ENCODE measurements at regions not wholly inside any gene's neighbourhood (a gene's known extent, or its start where the extent isn't known, plus 50 kb on each side); places are given as distances from the start of the nearest gene placed in this dataset.

DNA sequence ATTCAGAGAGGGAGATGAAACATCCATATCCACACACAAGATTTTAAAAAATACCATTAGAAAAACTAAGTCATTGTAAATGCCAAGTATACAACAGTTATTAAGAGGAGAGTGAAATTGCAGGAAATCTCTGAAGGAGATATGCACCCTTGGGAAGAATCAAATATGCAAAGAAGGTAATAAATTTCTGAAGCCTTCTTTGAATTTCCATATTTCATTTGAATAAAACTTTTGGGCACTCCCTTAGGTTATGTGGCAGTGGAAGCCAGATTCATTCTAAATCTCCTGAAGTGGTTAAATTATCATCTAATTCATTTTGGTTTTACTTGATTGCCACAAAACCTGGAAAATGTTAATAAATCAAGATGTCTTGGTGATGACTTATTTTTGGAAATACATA is 138.9 kb upstream of the CLEC14A start:
- TF ChIP-seq, protein P1, sequence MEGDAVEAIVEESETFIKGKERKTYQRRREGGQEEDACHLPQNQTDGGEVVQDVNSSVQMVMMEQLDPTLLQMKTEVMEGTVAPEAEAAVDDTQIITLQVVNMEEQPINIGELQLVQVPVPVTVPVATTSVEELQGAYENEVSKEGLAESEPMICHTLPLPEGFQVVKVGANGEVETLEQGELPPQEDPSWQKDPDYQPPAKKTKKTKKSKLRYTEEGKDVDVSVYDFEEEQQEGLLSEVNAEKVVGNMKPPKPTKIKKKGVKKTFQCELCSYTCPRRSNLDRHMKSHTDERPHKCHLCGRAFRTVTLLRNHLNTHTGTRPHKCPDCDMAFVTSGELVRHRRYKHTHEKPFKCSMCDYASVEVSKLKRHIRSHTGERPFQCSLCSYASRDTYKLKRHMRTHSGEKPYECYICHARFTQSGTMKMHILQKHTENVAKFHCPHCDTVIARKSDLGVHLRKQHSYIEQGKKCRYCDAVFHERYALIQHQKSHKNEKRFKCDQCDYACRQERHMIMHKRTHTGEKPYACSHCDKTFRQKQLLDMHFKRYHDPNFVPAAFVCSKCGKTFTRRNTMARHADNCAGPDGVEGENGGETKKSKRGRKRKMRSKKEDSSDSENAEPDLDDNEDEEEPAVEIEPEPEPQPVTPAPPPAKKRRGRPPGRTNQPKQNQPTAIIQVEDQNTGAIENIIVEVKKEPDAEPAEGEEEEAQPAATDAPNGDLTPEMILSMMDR (IDR thresholded peaks at IDR 0.05), result no peak
- H3K9me3 ChIP-seq, result no peaks in the 10 kb centered on the region
- ATAC-seq (ENCODE audit: insufficient number of reproducible peaks, low FRiP score, low read depth), result no peak

DNA sequence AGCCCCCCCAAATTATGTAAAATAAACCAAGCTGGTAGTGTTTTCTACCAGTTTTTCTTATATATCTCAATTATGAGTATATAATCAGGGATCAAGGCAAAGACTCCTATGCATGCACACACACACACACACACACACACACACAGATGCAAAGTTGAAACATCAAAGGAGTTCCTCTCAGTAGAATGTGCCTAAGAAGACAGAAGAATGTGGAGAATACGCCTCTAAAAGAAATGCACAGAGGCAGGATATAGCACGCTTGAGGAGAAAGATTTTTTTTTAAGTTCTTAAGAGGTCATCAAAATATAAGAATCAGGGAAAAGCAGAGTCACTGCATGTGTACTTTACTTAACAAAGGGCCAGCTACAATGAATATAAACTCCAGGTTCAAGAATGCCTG is 138.2 kb upstream of the CLEC14A start:
- H3K9me3 ChIP-seq, result no peaks in the 10 kb centered on the region
- TF ChIP-seq, protein P1 (IDR thresholded peaks at IDR 0.05), result no peak
- H3K4me1 ChIP-seq (ENCODE audit: control insufficient read depth in 1 of 2, low read depth in 2 of 2), result no peaks in the 10 kb centered on the region
- H3K27me3 ChIP-seq (replicated peaks; ENCODE audit: insufficient read depth), result no peaks in the 10 kb centered on the region
- ATAC-seq (ENCODE audit: insufficient number of reproducible peaks, low FRiP score, low read depth), result no peak
- H3K4me3 ChIP-seq, result no peak overlapping the region
- no peaks in the 10 kb centered on the region for H3K36me3 ChIP-seq
- no peak for DNase-seq (ENCODE audit: low spot score)
- H3K27ac ChIP-seq, result no peak overlapping the region

More for the DNA sequence above, 138.9 kb upstream of the CLEC14A start:
- Histone ChIP-seq H3K36me3 (no peaks in the 10 kb centered on the region), H3K4me1 (ENCODE audit: control insufficient read depth in 1 of 2, low read depth in 2 of 2) (no peaks in the 10 kb centered on the region), H3K4me3 (no peak overlapping the region), H3K27me3 (replicated peaks; ENCODE audit: insufficient read depth) (no peaks in the 10 kb centered on the region), H3K27ac (no peak overlapping the region)
- DNase-seq (ENCODE audit: low spot score), result no peak

DNA sequence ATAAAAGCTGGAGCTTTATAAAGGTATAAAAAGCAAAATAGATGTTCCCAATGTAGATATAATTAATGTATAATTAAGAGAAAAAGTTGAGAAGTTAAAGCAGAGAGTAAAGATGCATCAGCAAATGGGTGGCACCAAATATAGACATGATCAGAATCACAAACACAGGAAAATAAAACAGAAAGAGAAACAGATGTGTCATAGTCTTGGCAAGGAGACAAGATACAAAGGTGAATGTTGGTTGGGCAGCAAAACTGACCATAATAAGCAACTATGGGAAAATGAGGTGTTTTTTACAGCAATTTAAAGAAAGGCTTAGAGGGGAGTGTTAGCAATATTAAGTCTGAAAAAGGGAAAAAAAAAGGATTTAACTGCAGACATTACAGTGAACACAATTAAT is 135.4 kb upstream of the CLEC14A start:
- ATAC-seq (ENCODE audit: insufficient number of reproducible peaks, low FRiP score, low read depth), result no peak

DNA sequence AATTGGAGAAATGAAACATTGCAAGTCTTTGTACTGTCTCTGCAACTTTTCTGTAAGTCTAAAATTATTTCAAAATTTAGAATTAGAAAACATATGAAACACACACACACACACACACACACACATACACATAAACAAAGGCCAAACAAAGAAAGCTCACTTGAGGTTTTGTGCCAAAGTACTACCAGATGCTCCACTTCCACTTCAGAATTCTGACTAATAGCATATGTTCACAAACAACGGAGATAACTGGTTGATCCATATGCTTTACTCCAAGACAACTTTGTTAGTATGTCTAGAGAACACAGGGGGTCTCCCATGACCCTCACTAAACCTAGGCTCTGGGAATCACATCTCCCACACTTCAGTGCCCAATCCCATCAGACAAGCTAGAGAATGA is 133.8 kb upstream of the CLEC14A start:
- H3K36me3 ChIP-seq, result no peaks in the 10 kb centered on the region
- no peak overlapping the region for H3K4me3 ChIP-seq
- H3K27me3 ChIP-seq (replicated peaks; ENCODE audit: insufficient read depth), result no peaks in the 10 kb centered on the region
- H3K4me1 ChIP-seq (ENCODE audit: control insufficient read depth in 1 of 2, low read depth in 2 of 2), result no peaks in the 10 kb centered on the region
- DNase-seq (ENCODE audit: low spot score), result no peak
- ATAC-seq (ENCODE audit: insufficient number of reproducible peaks, low FRiP score, low read depth), result no peak
- TF ChIP-seq, protein P1 (IDR thresholded peaks at IDR 0.05), result no peak
- no peaks in the 10 kb centered on the region for H3K9me3 ChIP-seq
- H3K27ac ChIP-seq, result no peak overlapping the region

More for the DNA sequence above, 135.4 kb upstream of the CLEC14A start:
- Histone ChIP-seq H3K9me3 (no peaks in the 10 kb centered on the region), H3K4me1 (ENCODE audit: control insufficient read depth in 1 of 2, low read depth in 2 of 2) (no peaks in the 10 kb centered on the region), H3K4me3 (no peak overlapping the region), H3K27ac (no peak overlapping the region), H3K27me3 (replicated peaks; ENCODE audit: insufficient read depth) (no peaks in the 10 kb centered on the region), H3K36me3 (no peaks in the 10 kb centered on the region)
- DNase-seq (ENCODE audit: low spot score), result no peak
- TF ChIP-seq, protein P1 (IDR thresholded peaks at IDR 0.05), result no peak

DNA sequence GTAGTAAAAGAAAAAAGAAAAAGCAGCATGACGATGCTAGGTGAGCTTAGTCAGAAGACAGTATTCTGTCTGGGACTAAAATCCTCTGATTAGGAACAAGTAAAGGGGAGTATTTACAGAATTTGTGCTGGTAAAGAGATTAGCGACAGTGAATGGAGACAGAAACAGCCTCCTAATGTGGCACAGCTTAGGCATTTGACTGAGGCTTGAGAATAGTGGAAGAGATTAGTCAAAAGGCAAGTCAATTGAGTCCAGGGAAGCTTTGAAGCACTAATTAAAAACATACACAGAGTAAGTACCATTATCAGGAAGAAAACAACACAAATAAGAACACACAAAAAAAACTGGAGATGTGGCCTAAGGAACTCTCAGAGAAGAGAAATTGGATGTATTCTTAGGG is 131.9 kb upstream of the CLEC14A start:
- DNase-seq (ENCODE audit: low spot score), result no peak
- no peak overlapping the region for H3K27ac ChIP-seq
- H3K27me3 ChIP-seq (replicated peaks; ENCODE audit: insufficient read depth), result no peaks in the 10 kb centered on the region
- H3K4me3 ChIP-seq, result no peak overlapping the region
- H3K36me3 ChIP-seq, result no peaks in the 10 kb centered on the region
- TF ChIP-seq, protein P1 (IDR thresholded peaks at IDR 0.05), result no peak
- no peaks in the 10 kb centered on the region for H3K4me1 ChIP-seq (ENCODE audit: control insufficient read depth in 1 of 2, low read depth in 2 of 2)
- no peak for ATAC-seq (ENCODE audit: insufficient number of reproducible peaks, low FRiP score, low read depth)
- H3K9me3 ChIP-seq, result no peaks in the 10 kb centered on the region
